ENCODE measurements at regions not wholly inside any gene's neighbourhood (a gene's known extent, or its start where the extent isn't known, plus 50 kb on each side); places are given as distances from the start of the nearest gene placed in this dataset.

DNA sequence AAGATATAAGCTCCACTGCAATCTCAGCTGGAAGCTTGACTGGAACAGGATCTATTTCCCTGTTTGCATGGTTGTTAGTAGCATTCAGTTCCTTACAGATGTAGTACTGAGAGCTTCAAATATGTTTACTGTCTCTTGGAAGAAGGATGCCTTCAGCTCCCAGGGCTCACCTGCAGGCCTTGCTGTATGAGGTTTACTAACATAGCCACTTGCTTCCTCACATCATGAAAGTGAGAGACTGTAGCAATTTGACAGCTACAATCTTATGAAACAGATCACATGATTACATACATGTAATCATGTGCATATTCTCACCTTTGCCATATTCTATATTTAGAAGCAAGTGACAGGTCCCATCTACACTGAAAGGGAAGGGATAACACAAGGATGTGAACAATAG, 458.1 kb upstream of the PCDH20 start:
- no peak for DNase-seq
- intact Hi-C loops (cut with DNase I): no loop called here
- no peaks in the 10 kb centered on the region for H3K27me3 ChIP-seq
- H3K27ac ChIP-seq: no peak overlapping the region
- H3K9me3 ChIP-seq: peaks cover 0 to 8% (median 0%) of the 10 kb centered on the region in 3 donors
- H3K4me1 ChIP-seq: no peaks in the 10 kb centered on the region
- H3K36me3 ChIP-seq (replicated peaks in 1 of 2; ENCODE audit: insufficient read depth in 1 of 2, low read depth in 2 of 2): no peaks in the 10 kb centered on the region
- H3K4me3 ChIP-seq: no peak overlapping the region
- TF ChIP-seq, protein P1, sequence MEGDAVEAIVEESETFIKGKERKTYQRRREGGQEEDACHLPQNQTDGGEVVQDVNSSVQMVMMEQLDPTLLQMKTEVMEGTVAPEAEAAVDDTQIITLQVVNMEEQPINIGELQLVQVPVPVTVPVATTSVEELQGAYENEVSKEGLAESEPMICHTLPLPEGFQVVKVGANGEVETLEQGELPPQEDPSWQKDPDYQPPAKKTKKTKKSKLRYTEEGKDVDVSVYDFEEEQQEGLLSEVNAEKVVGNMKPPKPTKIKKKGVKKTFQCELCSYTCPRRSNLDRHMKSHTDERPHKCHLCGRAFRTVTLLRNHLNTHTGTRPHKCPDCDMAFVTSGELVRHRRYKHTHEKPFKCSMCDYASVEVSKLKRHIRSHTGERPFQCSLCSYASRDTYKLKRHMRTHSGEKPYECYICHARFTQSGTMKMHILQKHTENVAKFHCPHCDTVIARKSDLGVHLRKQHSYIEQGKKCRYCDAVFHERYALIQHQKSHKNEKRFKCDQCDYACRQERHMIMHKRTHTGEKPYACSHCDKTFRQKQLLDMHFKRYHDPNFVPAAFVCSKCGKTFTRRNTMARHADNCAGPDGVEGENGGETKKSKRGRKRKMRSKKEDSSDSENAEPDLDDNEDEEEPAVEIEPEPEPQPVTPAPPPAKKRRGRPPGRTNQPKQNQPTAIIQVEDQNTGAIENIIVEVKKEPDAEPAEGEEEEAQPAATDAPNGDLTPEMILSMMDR (IDR thresholded peaks at IDR 0.05): no peak
- TF ChIP-seq POLR2A (IDR thresholded peaks at IDR 0.05): no peak
- ATAC-seq: no peak

DNA sequence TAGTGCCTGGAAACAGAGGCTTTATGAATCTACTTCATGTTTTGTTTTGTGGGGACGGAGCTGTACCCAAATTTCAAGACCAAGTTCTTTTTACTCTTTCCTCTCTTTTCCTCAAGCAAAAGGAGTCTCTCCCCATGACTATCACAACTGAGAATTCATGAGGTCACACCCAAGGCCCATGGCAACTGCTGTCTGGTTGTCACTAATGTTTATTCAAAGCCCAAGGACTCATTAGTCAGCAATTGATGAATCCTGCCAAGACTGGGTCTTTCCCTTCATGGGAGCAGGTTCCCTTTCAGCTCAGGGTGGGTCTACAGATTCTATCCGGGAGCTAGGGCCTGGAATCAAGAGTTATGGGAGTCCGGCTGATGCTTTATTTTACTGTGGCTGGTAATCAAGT, 441.5 kb upstream of the PCDH20 start:
- no peak overlapping the region for H3K4me3 ChIP-seq
- intact Hi-C loops (cut with DNase I): no loop called here
- H3K36me3 ChIP-seq (replicated peaks in 1 of 2; ENCODE audit: insufficient read depth in 1 of 2, low read depth in 2 of 2): no peaks in the 10 kb centered on the region
- H3K9me3 ChIP-seq: no peaks in the 10 kb centered on the region
- 45 to 50% methylated on average over 3 of the region's 3 CpGs for WGBS, 2 donors
- DNase-seq (no peak), ATAC-seq (no peak)
- H3K27me3 ChIP-seq: no peaks in the 10 kb centered on the region
- TF ChIP-seq, protein P1 (IDR thresholded peaks at IDR 0.05): no peak
- no peak for TF ChIP-seq POLR2A (IDR thresholded peaks at IDR 0.05)
- no peak overlapping the region for H3K27ac ChIP-seq
- H3K4me1 ChIP-seq: no peaks in the 10 kb centered on the region

DNA sequence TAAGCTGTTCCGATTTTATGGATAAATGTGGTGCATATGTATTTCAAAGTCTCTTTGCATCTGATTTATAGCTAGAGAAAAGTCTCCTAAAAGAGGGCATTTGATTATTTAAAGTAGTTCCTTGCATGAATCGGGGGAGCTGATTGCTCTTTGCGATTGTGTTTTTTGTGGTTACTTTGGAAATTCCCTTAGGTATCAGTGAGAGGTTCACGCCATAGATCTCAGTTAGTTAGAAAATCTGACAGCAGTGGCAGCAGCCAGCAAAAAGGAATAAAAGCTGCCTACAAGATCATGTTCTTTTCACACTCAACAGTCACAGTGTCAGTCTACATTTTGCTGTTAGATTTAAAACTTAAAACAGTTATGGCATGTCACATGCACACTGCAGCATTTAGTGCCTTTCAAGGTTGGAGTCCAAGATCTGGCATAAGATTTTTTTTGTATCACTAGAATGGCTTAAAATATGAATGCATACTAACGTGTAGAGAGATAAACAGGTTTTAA, 436.5 kb upstream of the PCDH20 start:
- intact Hi-C loops (cut with DNase I): no loop called here
- DNase-seq (no peak), ATAC-seq (no peak)
- no peaks in the 10 kb centered on the region for H3K9me3 ChIP-seq
- WGBS, 2 donors: 52 to 72% methylated on average over 5 of the region's 5 CpGs
- H3K4me3 ChIP-seq: no peak overlapping the region
- no peak overlapping the region for H3K27ac ChIP-seq
- H3K36me3 ChIP-seq (replicated peaks in 1 of 2; ENCODE audit: insufficient read depth in 1 of 2, low read depth in 2 of 2): no peaks in the 10 kb centered on the region
- no peaks in the 10 kb centered on the region for H3K4me1 ChIP-seq
- H3K27me3 ChIP-seq: no peaks in the 10 kb centered on the region
- TF ChIP-seq POLR2A (IDR thresholded peaks at IDR 0.05): no peak
- TF ChIP-seq, protein P1 (IDR thresholded peaks at IDR 0.05): no peak

DNA sequence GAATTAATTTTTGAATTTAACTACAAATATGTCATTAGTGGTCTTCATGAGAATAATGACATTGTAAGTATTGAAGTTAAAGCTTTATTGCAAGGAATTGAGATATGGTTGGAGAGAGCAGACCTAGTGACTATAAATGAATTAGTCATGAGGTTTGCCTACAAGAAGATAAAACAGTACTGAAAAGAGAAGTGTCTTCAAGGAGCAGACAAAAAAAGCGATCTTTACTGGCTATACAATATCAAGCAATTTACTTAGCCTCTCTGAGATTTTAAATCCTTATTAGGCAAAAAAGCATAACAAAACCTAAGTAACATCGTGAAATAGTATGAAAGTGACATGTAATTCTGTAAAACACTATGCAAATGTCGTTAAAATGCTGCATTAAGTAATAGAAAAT, 435.1 kb upstream of the PCDH20 start:
- Histone ChIP-seq H3K4me1 (no peaks in the 10 kb centered on the region), H3K36me3 (replicated peaks in 1 of 2; ENCODE audit: insufficient read depth in 1 of 2, low read depth in 2 of 2) (no peaks in the 10 kb centered on the region), H3K27ac (no peak overlapping the region), H3K27me3 (no peaks in the 10 kb centered on the region), H3K4me3 (no peak overlapping the region), H3K9me3 (no peaks in the 10 kb centered on the region)
- intact Hi-C loops (cut with DNase I): no loop called here
- WGBS, 2 donors: 62 to 79% methylated on average over 3 of the region's 3 CpGs
- no peak for TF ChIP-seq POLR2A (IDR thresholded peaks at IDR 0.05)
- TF ChIP-seq, protein P1 (IDR thresholded peaks at IDR 0.05): no peak
- DNase-seq (no peak), ATAC-seq (no peak)

DNA sequence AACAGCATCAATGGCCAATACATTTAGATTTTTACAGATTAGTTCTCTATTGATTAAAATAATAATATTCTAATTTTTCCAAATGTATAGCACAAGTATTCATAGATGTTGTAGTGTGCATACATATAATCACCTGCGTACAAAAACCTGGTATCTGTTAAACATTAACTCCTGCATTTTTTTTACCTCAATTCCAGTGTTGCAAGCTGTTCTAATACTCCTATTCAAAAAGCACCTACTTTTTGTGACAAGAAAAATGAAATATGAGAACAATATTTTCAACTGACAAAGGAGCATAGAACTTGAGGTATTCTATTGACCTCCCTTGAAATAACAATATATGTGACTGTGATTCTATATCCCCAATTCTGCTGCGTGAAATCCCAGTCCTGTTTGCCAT, 422.9 kb upstream of the PCDH20 start:
- WGBS, 2 donors: 32 to 45% methylated on average over 2 of the region's 2 CpGs
- ATAC-seq (no peak), DNase-seq (no peak)
- no peaks in the 10 kb centered on the region for H3K36me3 ChIP-seq (replicated peaks in 1 of 2; ENCODE audit: insufficient read depth in 1 of 2, low read depth in 2 of 2)
- intact Hi-C loops (cut with DNase I): no loop called here
- no peaks in the 10 kb centered on the region for H3K9me3 ChIP-seq
- H3K27me3 ChIP-seq: no peaks in the 10 kb centered on the region
- no peak overlapping the region for H3K4me3 ChIP-seq
- TF ChIP-seq POLR2A (IDR thresholded peaks at IDR 0.05): no peak
- TF ChIP-seq, protein P1 (IDR thresholded peaks at IDR 0.05): no peak
- H3K4me1 ChIP-seq: no peaks in the 10 kb centered on the region
- H3K27ac ChIP-seq: no peak overlapping the region
